A172 (cell line): ENCODE measurements at regions not wholly inside any gene's neighbourhood (a gene's known extent, or its start where the extent isn't known, plus 50 kb on each side); places are given as distances from the start of the nearest gene placed in this dataset.

Source experiments
- DNase-seq: peaks from one replicate; pipeline ENCODE4 v3.0.0-alpha.2; 2015; ENCODE audit warnings: low spot score

- DNase-seq = no peak
Measured at GRCh38 chr11:45473341-45473895, 187.3 kb upstream of the SYT13 start.

- no peak for DNase-seq
Measured at GRCh38 chr11:45472716-45473317, 186.7 kb upstream of the SYT13 start.

GRCh38 chr11:45471266-45471665 lies 185.1 kb upstream of the SYT13 start:
- DNase-seq = no peak

GRCh38 chr11:45470794-45471167 lies 184.6 kb upstream of the SYT13 start:
- DNase-seq = no peak

GRCh38 chr11:45470151-45470793 lies 184.1 kb upstream of the SYT13 start:
- DNase-seq = no peak

- DNase-seq = no peak
Measured at GRCh38 chr11:45468267-45468856, 182.2 kb upstream of the SYT13 start.

- DNase-seq = no peak
Measured at GRCh38 chr11:45463541-45463940, 177.4 kb upstream of the SYT13 start.

- no peak for DNase-seq
Measured at GRCh38 chr11:45461514-45461913, 175.4 kb upstream of the SYT13 start.

- no peak for DNase-seq
Measured at GRCh38 chr11:45459491-45459890, 173.3 kb upstream of the SYT13 start.

GRCh38 chr11:45458269-45458668 lies 172.1 kb upstream of the SYT13 start:
- no peak for DNase-seq

GRCh38 chr11:45457649-45458048 lies 171.5 kb upstream of the SYT13 start:
- DNase-seq = no peak

GRCh38 chr11:45456686-45457085 lies 170.5 kb upstream of the SYT13 start:
- DNase-seq = no peak

GRCh38 chr11:45455536-45455935 lies 169.4 kb upstream of the SYT13 start:
- DNase-seq = no peak

- DNase-seq = no peak
Measured at GRCh38 chr11:45454917-45455401, 168.8 kb upstream of the SYT13 start.

- no peak for DNase-seq
Measured at GRCh38 chr11:45453721-45454120, 167.6 kb upstream of the SYT13 start.

- DNase-seq = no peak
Measured at GRCh38 chr11:45451766-45452440, 165.8 kb upstream of the SYT13 start.

GRCh38 chr11:45450189-45450588 lies 164.0 kb upstream of the SYT13 start:
- no peak for DNase-seq

GRCh38 chr11:45449036-45449601 lies 163.0 kb upstream of the SYT13 start:
- no peak for DNase-seq

- DNase-seq = no peak
Measured at GRCh38 chr11:45448561-45448960, 162.4 kb upstream of the SYT13 start.

GRCh38 chr11:45446998-45447397 lies 160.9 kb upstream of the SYT13 start:
- DNase-seq = no peak

- no peak for DNase-seq
Measured at GRCh38 chr11:45446434-45446833, 160.3 kb upstream of the SYT13 start.

- DNase-seq = peak; percentile 61
Measured at GRCh38 chr11:45444796-45445195, 158.7 kb upstream of the SYT13 start.
